Urinary bladder (tissue), 3 donors: ENCODE measurements at regions not wholly inside any gene's neighbourhood (a gene's known extent, or its start where the extent isn't known, plus 50 kb on each side); places are given as distances from the start of the nearest gene placed in this dataset.

ENCODE experiments used
- DNase-seq: peaks from one replicate; pipeline ENCODE4 v3.0.0-alpha.2; 2015; ENCODE audit errors: extremely low spot score
- H3K27ac ChIP-seq: one replicate; pipeline ENCODE4 v1.5.1; 2013; ENCODE audit warnings: low read depth, mild to moderate bottlenecking, moderate library complexity
- H3K36me3 ChIP-seq: one replicate; pipeline ENCODE4 v1.6.1; 2013; ENCODE audit warnings: mild to moderate bottlenecking, moderate library complexity; ENCODE audit not compliant: insufficient read depth
- H3K4me1 ChIP-seq: one replicate; pipeline ENCODE4 v1.6.1; 2013; ENCODE audit warnings: mild to moderate bottlenecking, moderate library complexity; ENCODE audit not compliant: insufficient read depth
- H3K4me3 ChIP-seq: one replicate; pipeline ENCODE4 v1.5.1; 2013; ENCODE audit warnings: low read depth, low read length
- WGBS: extraction: QIAGEN DNeasy Blood & Tissue Kit; methylation state at CpG from one replicate; pipeline ENCODE4 v1.1.7; 2013; 5-methylcytosine and 5-hydroxymethylcytosine counted together
- donor health status: healthy with polysubstance abuse.
- donor health status: healthy.

DNA sequence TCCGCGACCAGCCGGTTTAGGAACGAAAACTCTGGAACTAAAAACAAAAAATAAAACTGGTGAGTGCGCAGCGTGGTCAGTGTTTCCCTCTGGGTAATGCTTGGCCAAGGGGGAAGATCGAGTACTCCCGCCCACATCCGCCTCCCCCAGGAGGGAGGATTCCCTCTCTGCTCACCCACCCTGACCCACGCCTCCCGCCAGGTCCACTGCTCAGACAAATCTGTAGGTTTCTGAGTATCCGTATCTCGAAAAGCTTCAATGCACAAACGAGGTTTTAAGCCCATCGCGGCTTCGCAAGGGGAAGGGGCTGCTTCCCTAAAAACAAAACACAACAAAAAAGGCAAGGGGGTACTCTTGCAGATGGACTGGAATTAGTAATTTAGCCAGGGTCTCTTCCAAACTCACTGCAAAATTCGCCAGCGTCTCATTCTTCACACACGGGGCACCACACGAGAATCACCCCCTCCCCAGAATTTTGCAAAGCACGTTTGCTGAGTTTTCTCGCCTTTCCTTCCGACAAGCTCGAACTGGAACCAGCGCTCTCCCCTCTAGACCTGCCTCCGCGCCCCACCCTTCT, 75.2 kb downstream of the INSIG1 start:
- peak overlapping the region; percentile 20 for H3K4me3 ChIP-seq
- no peaks in the 10 kb centered on the region for H3K4me1 ChIP-seq
- WGBS = 3% methylated on average over 28 of the region's 28 CpGs
- DNase-seq = no peak
- no peak overlapping the region for H3K27ac ChIP-seq
- no peaks in the 10 kb centered on the region for H3K36me3 ChIP-seq

DNA sequence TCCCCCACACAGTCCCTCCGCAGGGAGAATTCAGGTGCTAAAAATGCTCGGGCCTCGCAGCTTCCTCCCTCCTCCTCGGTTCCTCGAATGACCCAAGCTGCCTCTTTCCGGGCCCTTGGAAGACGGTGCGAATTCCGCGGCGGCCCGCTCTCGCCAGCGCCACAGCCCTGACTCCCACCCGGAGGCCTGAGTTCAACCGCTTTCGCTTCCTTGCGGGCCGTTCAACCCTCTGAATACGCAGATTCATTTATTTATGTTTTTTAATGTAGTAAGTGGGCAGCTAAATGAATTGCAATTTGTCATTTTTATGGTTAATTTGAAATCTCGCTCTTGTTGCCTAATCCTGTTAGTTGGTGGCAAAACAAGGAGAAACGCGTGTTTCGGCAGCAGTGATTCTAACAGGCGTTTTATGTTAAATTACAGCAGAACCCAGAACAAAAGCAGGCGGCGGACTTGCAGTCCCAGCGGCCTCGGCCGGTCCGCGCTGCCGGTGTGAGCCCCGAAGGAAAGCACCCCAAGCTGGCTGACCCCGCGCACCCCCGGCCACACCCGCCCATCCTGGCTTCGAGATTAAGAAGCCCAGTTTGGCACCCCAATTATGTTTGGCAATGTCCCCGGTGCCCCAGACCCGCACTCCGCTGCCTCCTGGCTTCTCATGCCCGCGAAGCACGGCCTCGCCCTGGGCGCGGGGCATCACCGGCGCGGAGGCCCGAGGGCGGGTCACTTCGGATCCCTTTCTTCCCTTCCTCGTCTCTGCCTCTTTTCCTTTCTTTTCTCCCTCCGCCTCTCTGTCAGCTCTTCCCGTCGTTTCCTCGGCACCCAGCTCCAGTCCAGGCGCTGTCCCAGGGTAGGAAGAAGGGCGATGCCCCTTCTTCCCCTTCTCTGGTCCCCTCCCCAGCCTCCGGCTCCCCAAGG, 75.9 kb downstream of the INSIG1 start:
- no peaks in the 10 kb centered on the region for H3K4me1 ChIP-seq
- H3K4me3 ChIP-seq = peak overlapping the region; percentile 20
- H3K36me3 ChIP-seq = no peaks in the 10 kb centered on the region
- WGBS = 3% methylated on average over 62 of the region's 62 CpGs
- H3K27ac ChIP-seq = no peak overlapping the region
- DNase-seq = no peak

DNA sequence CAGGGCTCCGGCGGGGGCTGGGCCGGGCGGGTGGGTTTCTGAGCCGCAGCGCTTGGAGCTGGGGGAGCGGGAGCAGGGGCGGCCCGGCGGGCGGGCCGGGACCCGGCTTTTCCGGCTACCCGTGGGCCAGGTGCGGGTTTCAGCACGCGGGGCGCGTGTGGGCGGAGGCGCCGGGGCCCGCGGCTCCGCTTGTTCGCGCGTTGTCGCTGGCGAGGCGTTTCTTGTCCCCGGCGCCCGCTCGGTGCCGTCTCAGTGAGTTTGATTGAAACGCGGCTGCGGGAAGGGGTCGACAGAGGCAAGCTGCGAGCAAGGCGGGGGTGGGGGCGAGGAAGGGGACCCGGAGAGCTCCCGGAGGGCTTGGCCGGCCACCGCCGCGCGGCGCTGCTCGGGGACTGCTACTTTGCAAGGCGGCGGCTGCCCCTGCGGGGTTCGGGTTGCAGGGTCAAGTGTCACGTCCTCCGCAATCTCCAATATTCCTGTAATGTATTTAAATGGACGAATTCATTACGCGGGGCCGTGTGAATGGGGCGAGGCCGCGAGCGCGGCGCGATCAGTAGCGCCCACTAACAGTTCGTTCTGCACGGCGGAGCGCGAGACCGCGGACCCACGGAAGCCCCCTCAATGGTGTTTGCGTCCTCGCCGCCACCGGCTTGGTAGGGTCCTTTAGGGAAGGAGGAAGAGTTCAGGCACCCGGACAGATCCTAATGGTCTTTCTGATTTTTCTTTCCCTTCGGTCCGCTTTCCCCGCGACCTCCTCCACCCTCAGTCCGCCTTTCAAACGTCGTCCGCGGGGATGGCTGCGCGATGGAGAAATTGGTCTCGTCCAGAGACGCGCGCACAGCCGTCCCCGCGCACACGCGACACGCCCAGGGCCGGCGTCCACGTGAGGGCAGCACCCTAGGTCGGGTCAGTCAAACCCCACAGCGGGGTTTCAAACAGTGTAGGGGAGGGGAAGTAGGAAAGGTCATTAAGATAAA, 76.9 kb downstream of the INSIG1 start:
- Histone ChIP-seq H3K4me3 (peak overlapping the region; percentile 20), H3K4me1 (no peaks in the 10 kb centered on the region)
- under 1% methylated on average over 110 of the region's 110 CpGs for WGBS

DNA sequence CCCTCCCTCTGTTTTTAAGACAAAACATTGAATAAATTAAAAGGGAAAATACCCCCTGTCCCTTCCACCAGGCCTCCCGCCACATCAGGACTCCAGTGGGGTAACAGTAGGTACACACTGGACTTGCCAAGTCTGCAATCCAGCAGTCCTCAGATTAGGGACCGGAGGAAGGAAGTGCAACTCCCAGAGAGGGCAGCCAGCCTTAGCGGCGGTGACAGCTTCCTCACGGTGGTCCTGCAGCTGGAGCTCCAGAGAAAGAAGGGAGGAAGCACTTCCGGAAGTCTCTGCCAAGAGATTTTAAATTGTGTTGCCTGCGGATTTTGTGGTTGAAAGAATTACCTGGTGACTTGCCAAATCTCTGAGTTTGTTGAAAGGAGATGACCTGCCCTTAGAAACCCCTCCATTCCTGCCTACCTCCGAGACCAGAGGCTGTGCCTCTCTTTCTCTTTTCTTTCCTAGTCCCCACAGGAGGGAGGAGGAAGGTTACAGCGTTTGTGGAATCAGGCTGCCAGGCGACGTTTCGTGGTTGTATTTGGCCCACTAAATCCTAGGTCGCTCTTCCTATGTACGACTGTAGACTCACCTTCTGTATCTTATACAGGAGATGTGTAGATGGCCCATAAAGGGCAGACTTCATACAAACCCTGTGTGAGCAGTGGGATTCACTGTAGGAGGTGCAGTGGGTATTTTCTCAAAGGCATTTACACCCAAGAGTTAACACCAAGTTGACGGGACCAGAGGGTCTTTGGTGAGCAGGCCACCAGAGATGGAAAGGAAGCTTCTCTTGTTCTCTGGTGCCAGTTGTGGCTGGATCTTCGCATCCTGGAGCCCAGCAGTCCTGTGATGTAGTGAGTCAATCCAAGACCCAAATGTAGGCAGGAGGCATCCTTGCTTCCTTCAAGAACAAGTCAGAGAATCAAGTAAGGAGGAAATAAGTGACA, 77.9 kb downstream of the INSIG1 start:
- Histone ChIP-seq H3K4me1 (no peaks in the 10 kb centered on the region), H3K27ac (no peak overlapping the region), H3K36me3 (no peaks in the 10 kb centered on the region), H3K4me3 (no peak overlapping the region)
- 5% methylated on average over 16 of the region's 16 CpGs for WGBS
- no peak for DNase-seq

More for the DNA sequence above, 76.9 kb downstream of the INSIG1 start:
- Histone ChIP-seq H3K36me3 (no peaks in the 10 kb centered on the region), H3K27ac (no peak overlapping the region)
- no peak for DNase-seq

DNA sequence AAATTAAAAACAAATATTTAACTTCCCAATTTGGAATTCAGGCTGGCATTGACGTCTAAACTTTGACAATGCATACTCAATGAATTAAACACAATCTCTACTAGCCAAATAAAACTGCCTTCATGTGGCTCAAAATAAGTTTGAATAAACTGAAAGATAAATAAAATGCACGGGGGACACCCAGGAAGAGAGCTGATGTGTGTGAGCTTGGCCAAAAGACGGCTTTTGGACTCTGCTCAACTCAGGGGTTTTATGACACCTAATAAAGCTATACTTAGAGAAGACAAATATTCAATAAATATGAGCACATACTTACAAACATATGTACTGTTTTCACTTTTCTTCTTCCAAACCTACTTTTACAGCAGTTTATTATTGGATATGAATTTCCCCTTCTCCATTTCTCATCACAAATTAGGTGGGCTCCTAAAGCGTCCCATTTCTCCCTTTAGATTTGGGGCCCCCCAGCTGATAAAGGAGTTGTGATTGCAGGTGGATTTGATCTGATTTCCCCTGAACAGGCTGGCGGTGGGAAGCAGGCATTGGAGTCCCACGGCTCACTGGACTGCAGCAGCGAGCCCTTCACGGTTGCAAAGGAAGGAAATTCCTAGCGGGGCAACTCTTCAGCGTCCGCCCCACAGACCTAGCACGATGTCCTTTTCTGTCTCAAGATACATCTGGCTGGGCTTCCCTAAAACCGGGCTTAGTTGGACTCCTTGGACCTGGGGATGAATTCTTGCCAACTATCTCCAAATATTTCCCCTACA, 79.6 kb downstream of the INSIG1 start:
- H3K36me3 ChIP-seq = no peaks in the 10 kb centered on the region
- H3K4me3 ChIP-seq = no peak overlapping the region
- 6% methylated on average over 13 of the region's 13 CpGs for WGBS
- no peak for DNase-seq
- H3K4me1 ChIP-seq = no peaks in the 10 kb centered on the region
- no peak overlapping the region for H3K27ac ChIP-seq

DNA sequence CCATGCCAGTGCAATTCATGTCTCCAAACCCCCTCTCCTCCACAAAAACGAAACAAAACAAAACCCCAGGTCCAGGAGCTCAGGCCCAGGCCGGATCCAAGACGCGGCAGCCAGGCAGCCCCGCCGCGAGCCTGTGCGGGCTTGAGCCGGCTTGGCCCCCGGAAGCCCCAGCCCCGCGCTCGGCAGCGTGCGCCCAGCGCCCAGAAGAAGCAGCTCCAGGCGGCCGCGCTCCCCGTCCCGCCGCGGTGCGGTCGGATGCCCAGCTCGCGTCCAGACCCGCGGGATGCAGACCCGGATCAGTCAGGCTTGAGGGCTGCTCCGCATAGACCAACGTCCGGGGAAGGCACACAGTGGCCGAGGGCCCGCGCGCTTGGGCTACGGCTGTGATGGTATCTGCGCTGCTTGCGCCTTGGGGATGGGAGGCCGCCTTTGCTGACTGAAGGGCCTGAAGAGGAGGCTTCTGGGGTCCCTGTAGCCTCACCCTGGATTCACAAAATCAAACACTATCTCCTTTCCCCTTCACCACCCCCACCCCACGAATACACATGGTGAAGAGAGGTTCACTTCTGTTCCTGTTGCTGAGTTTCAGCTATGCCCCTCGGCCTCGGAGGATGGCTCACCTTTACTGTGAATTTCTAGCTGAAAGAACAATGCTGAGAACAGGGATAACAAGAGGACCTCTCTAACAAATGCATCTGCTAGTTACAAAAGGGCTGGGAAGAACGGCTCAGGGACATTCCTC, 79.9 kb upstream of the EN2 start:
- H3K27ac ChIP-seq = no peak overlapping the region
- no peak overlapping the region for H3K4me3 ChIP-seq
- no peak for DNase-seq
- no peaks in the 10 kb centered on the region for H3K4me1 ChIP-seq
- H3K36me3 ChIP-seq = no peaks in the 10 kb centered on the region
- WGBS = 2% methylated on average over 45 of the region's 45 CpGs

DNA sequence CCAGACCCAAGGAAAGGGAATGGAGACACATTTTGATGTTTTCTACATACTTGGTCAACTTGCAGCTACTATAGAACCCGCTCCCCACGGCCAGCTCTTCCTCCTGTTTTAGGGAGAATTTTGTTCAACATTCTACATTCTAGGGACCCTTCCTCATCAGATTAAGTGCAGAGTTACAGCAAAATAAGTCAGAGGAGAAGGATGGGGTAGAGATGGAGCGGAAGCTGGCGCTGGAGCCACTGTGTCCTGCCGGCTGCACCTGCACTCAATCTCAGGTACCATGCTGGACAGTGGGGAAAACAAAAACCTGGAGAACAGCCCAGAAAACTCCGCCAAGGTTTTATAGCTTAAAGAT, 79.4 kb upstream of the EN2 start:
- WGBS = 9% methylated on average over 6 of the region's 6 CpGs

DNA sequence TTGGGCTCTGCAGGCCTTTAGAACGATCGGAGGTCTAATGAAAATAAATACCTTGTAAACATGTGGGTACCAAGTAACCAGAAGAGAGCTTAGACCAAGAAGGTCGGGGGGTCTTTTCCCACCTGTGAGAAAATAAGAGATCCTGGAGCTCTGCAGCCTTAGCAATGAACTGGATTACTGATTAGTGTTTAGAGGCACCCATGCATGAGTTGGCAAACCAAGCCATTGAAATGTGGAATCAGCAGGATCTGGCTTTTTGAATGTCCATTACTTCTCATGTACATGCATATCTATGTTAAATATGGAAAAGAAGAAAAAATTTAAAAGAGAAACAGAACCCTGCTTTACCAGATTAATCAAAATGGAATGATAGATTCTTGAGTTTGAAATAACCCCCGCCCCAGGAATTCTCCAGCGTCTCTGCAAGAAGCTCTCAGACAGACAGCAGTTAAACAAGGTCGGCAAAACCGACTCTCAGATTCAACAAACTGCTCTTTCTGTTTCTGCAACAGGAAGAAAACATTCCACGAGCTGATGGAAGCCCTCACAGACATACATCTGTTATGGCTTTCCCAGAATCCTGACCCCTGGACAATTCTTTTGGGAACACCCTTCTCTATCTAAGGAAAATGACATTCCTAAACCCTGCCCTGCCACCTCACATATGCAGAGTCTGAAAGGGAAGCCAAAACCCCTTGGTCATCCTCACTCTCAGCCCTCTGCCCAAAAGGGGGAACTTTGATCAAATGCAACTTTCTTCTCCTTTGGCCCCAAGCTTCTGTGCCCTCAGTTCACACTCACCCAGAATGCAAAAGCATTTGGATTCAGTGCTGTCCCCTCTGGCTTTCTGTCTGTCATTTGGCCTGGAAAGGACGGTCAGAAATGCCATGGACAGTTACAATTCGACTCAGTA, 78.7 kb upstream of the EN2 start:
- H3K4me1 ChIP-seq = no peaks in the 10 kb centered on the region
- H3K36me3 ChIP-seq = no peaks in the 10 kb centered on the region
- 3% methylated on average over 10 of the region's 10 CpGs for WGBS
- no peak for DNase-seq
- no peak overlapping the region for H3K4me3 ChIP-seq
- no peak overlapping the region for H3K27ac ChIP-seq

More for the DNA sequence above, 79.4 kb upstream of the EN2 start:
- H3K27ac ChIP-seq = no peak overlapping the region
- H3K4me1 ChIP-seq = no peaks in the 10 kb centered on the region
- H3K36me3 ChIP-seq = no peaks in the 10 kb centered on the region
- H3K4me3 ChIP-seq = no peak overlapping the region
- DNase-seq = no peak

DNA sequence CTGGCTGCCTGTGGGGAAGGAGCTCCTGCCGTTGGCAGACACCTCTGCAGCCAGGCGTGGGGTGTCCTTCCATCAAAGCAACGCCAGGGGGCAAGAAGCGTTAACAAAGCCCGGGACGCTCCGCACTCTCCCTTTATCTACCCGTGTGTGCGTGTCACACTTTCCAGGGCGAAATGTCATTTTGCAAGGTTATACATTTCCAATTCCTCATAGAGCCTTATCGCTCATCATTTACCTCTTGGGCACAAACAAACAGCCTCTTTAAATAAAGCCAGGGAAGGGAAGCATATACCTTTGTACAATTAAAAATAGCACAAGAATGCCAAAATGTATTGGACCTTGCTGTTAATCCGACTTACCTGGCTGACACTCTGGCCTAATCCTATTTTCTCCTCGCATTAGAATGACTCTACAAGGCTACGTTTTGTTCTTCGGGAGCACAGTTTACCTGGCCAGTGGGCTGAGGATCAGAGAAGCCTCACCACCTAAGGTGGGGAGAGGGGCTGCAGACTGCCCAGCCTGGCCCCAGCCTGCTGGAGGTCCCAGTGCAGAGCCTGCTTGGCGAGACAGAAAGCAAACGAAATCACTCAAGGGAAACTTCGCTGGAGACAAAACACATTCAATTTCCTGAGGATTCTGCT, 77.6 kb upstream of the EN2 start:
- H3K36me3 ChIP-seq = no peaks in the 10 kb centered on the region
- no peaks in the 10 kb centered on the region for H3K4me1 ChIP-seq
- 2% methylated on average over 18 of the region's 18 CpGs for WGBS
- H3K4me3 ChIP-seq = no peak overlapping the region
- no peak for DNase-seq
- H3K27ac ChIP-seq = no peak overlapping the region

DNA sequence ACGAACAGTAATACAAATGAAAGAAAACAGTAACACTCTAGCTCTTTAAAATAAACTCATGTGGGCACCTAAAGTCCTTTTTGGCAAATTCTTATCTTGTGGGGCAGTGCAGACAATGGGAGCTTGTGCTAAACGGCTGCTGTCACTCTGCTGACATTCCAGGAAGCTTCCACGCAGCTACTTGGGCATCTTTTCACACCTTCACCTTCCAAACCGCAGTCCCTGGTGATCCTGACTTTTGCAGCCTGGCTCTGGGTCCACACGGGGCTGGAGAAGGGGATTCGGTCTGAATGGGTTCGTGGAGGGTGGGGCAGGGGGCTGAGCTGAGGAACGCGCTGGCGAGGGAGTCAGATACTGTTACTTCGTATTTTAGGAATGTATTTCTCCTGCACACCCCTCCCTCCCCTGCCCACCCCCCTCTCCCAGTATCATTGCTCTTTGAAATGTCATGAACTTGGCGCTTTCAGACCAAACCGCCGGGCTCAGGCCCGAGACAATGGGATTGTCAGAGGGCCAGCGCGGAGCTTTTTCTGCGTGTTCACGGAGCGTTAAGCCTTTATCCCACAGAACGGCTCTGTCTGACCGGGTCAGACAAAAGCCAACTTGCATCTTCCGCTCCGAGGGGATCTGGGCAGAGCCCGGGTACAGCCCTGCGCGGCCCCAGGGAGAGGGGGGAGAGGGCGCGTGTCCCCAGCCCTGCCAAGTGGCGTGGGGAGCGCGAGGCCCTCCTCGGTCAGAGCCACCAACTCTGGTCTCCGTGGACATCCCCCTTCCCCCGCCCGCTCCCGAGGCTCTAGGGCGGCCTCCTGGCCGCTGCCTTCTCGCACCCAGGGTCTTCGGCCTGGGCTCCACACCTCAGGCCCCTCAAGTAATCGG, 76.7 kb upstream of the EN2 start:
- no peak for DNase-seq
- H3K36me3 ChIP-seq = no peaks in the 10 kb centered on the region
- no peak overlapping the region for H3K27ac ChIP-seq
- H3K4me1 ChIP-seq = no peaks in the 10 kb centered on the region
- WGBS = 1% methylated on average over 42 of the region's 42 CpGs
- H3K4me3 ChIP-seq = peak overlapping the region; percentile 3
